Ascending aorta (tissue), 2 donors: ENCODE measurements at regions not wholly inside any gene's neighbourhood (a gene's known extent, or its start where the extent isn't known, plus 50 kb on each side); places are given as distances from the start of the nearest gene placed in this dataset.

ENCODE experiments used
- DNase-seq, 2 donors: peaks; one replicate each; pipeline ENCODE4 v3.0.0-alpha.2; 2019; ENCODE audit warnings: low spot score in 2 of 2
- H3K27ac ChIP-seq, 2 donors: fragments of 200-600 bp; sonication (generic); one replicate each; pipeline ENCODE4 v1.5.1; 2016 to 2017; ENCODE audit warnings: mild to moderate bottlenecking in 1 of 2
- H3K27me3 ChIP-seq: fragments of 200-600 bp; sonication (generic); one replicate; pipeline ENCODE4 v1.5.1; 2017
- H3K36me3 ChIP-seq, 2 donors: fragments of 200-600 bp; sonication (generic); one replicate each; pipeline ENCODE4 v1.5.1; 2016
- H3K4me1 ChIP-seq, 2 donors: fragments of 200-600 bp; sonication (generic); one replicate each; pipeline ENCODE4 v1.5.1; 2016 to 2017; ENCODE audit warnings: mild to moderate bottlenecking in 1 of 2
- H3K4me3 ChIP-seq, 2 donors: fragments of 200-600 bp; sonication (generic); one replicate each; pipeline ENCODE4 v1.5.1; 2016 to 2017; ENCODE audit warnings: mild to moderate bottlenecking in 1 of 2
- H3K9me3 ChIP-seq, 2 donors: fragments of 200-600 bp; sonication (generic); one replicate each; pipeline ENCODE4 v1.5.1; 2016
- CTCF ChIP-seq, 3 experiments: fragments of 200-600 bp in 2 of 3; fragments of 450-650 bp in 1 of 3; sonication (generic) in 2 of 3; IDR thresholded peaks; one replicate each; pipeline ENCODE4 v1.5.1; 2016 to 2019; ENCODE audit warnings: antibody characterized with exemption in 3 of 3, mild to moderate bottlenecking in 1 of 3, moderate library complexity in 1 of 3
- intact Hi-C: fragments of 100-400 bp; cut with DNase I; formaldehyde crosslinking; loops from one replicate; pipeline ENCODE4 v1.15.1; 2023

DNA sequence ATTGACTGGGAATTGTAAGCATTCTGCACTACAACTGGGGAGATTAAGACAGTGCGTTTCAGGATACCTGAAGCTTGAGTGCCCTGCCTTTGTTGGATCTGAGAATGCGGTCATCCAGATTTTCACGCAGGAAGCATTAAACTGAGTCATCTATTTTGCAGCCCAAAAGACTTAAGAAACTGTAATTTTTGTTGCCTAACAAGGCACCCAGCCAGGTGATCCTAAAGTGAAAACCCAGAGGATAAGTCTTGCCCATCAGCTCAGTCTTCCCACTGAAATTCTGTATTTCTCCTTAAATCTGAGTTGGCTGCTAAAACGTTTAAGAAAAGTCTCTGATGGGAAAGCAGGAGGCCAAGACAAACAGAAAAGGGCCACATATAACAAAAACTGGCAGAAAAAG is 242.5 kb upstream of the TMCO5A start:
- no peaks in the 10 kb centered on the region for H3K27me3 ChIP-seq
- no peak overlapping the region for H3K27ac ChIP-seq
- no peak for TF ChIP-seq CTCF (IDR thresholded peaks at IDR 0.05)
- H3K36me3 ChIP-seq: no peaks in the 10 kb centered on the region
- no peak overlapping the region for H3K4me3 ChIP-seq
- peaks cover 0 to 10% of the 10 kb centered on the region in 2 donors for H3K9me3 ChIP-seq
- peaks cover 0 to 2% of the 10 kb centered on the region in 2 donors for H3K4me1 ChIP-seq
- no peak for DNase-seq
- intact Hi-C loops: no loop called here

DNA sequence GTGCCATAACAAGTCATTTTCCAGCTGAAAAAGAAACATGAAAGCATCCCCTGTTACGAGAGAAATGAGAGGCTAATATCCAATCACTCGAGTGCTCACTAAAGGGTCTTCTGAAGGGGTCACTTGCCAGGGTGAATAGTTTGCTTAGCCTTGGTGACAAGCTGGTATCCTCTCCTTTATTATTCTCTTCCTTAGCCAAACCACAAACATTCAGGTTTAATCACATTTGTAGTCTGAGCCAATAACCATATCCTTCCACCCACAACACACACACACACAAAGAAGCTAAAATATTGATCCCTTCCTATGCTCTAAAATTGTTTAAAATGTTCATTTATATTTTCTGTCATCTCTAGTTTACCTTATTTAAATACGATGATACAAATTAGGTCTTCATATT is 240.5 kb upstream of the TMCO5A start:
- Histone ChIP-seq H3K4me1 (peaks cover 0 to 2% of the 10 kb centered on the region in 2 donors), H3K27ac (no peak overlapping the region), H3K27me3 (no peaks in the 10 kb centered on the region), H3K4me3 (no peak overlapping the region), H3K9me3 (peaks cover 0 to 10% of the 10 kb centered on the region in 2 donors), H3K36me3 (no peaks in the 10 kb centered on the region)
- intact Hi-C loops: no loop called here
- no peak for TF ChIP-seq CTCF (IDR thresholded peaks at IDR 0.05)
- no peak for DNase-seq

- no peaks in the 10 kb centered on the region for H3K9me3 ChIP-seq
- intact Hi-C loops: no loop called here
- no peak overlapping the region for H3K4me3 ChIP-seq
- no peak for TF ChIP-seq CTCF (IDR thresholded peaks at IDR 0.05)
- no peaks in the 10 kb centered on the region for H3K27me3 ChIP-seq
- H3K36me3 ChIP-seq: no peaks in the 10 kb centered on the region
- peaks cover 0 to 2% of the 10 kb centered on the region in 2 donors for H3K4me1 ChIP-seq
- H3K27ac ChIP-seq: no peak overlapping the region
- no peak for DNase-seq
Measured at GRCh38 chr15:37695719-37696118, 238.7 kb upstream of the TMCO5A start.

- intact Hi-C loops: no loop called here
- Histone ChIP-seq H3K27me3 (no peaks in the 10 kb centered on the region), H3K27ac (no peak overlapping the region), H3K4me1 (peaks cover 0 to 2% of the 10 kb centered on the region in 2 donors), H3K4me3 (no peak overlapping the region), H3K36me3 (no peaks in the 10 kb centered on the region), H3K9me3 (no peaks in the 10 kb centered on the region)
- no peak for TF ChIP-seq CTCF (IDR thresholded peaks at IDR 0.05)
- no peak for DNase-seq
Measured at GRCh38 chr15:37698679-37699078, 235.8 kb upstream of the TMCO5A start.

DNA sequence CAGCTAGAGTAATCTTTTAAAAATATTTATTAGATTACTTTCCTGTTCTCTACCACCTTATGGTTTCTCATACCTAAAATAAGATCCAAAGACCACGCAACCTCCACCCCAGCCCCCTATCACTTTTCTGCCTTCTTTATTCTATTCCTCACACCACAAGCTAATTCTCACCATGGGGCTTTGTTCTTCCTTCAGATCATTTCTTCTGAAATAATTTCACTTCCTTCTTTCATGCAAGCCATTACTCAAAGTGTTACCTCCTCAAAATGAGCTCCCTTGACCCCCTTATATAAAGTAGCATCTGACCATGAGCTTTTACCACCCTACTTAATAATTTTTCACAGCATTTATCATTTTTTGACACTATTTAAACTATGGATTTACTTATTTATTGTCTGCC is 233.2 kb upstream of the TMCO5A start:
- Histone ChIP-seq H3K4me3 (no peak overlapping the region), H3K27me3 (no peaks in the 10 kb centered on the region), H3K4me1 (no peaks in the 10 kb centered on the region), H3K27ac (no peak overlapping the region), H3K9me3 (no peaks in the 10 kb centered on the region), H3K36me3 (no peaks in the 10 kb centered on the region)
- no peak for DNase-seq
- intact Hi-C loops: no loop called here
- no peak for TF ChIP-seq CTCF (IDR thresholded peaks at IDR 0.05)

DNA sequence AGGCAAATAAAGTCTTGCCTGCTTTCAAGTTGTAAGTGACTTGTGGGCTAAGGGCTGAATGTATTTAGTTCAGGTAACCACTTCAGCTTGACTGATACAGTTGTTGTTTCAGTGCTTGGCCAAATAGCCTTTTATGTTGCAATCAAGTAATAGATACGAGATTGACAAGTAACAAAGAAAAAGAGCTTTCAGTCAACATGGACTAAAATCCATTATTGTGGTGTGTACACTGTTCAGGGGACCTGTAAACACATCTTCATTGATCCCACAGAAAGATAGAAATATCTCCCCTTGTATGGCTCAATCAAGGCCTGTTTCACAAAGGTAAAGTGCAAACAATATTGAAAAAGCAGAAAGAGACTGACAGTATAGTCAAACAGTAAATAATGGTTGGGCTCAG is 224.8 kb upstream of the TMCO5A start:
- no peak for DNase-seq
- Histone ChIP-seq H3K4me3 (no peak overlapping the region), H3K36me3 (no peaks in the 10 kb centered on the region), H3K9me3 (peaks cover 0 to 12% of the 10 kb centered on the region in 2 donors), H3K4me1 (no peaks in the 10 kb centered on the region), H3K27me3 (no peaks in the 10 kb centered on the region), H3K27ac (no peak overlapping the region)
- intact Hi-C loops: no loop called here
- no peak for TF ChIP-seq CTCF (IDR thresholded peaks at IDR 0.05)
